Thoracic aorta (tissue), 2 donors: ENCODE measurements at regions not wholly inside any gene's neighbourhood (a gene's known extent, or its start where the extent isn't known, plus 50 kb on each side); places are given as distances from the start of the nearest gene placed in this dataset.
"Not testable (repeated sequence)": the region's sequence is repeated elsewhere in the genome, so short reads cannot be mapped to it uniquely, and the experiment has no call there.

Experiments used
- ATAC-seq: fragments of 150-250 bp; one replicate; pipeline ENCODE4 v1.8.0; 2017; ENCODE audit warnings: low read depth; ENCODE audit not compliant: insufficient number of reproducible peaks, low FRiP score
- DNase-seq: peaks from one replicate; pipeline ENCODE4 v3.0.0-alpha.2; 2020; ENCODE audit warnings: low spot score
- H3K27ac ChIP-seq, 2 donors: fragments of 200-600 bp; sonication (generic); 1 replicate in 1 of 2; 2 replicates in 1 of 2; pipeline ENCODE4 v1.5.1; 2016; ENCODE audit warnings: mild to moderate bottlenecking in 2 of 2, moderate library complexity in 2 of 2
- H3K27me3 ChIP-seq: fragments of 200-600 bp; sonication (generic); replicated peaks from 2 replicates; pipeline ENCODE4 v1.6.0; 2016; ENCODE audit warnings: mild to moderate bottlenecking; ENCODE audit not compliant: insufficient read depth
- H3K36me3 ChIP-seq: fragments of 200-600 bp; sonication (generic); one replicate; pipeline ENCODE4 v1.5.1; 2016
- H3K4me1 ChIP-seq, 2 donors: fragments of 200-600 bp; sonication (generic); 1 replicate in 1 of 2; 2 replicates in 1 of 2; pipeline versions ENCODE4 v1.5.1 to v1.6.0; 2016; ENCODE audit warnings: low read depth in 2 of 2, mild to moderate bottlenecking in 1 of 2; ENCODE audit not compliant: control insufficient read depth in 1 of 2
- H3K4me3 ChIP-seq: fragments of 200-600 bp; sonication (generic); 2 replicates; pipeline ENCODE4 v1.5.1; 2016; ENCODE audit warnings: mild to moderate bottlenecking
- H3K9me3 ChIP-seq: fragments of 200-600 bp; sonication (generic); 2 replicates; pipeline ENCODE4 v1.5.1; 2016
- CTCF ChIP-seq: fragments of 200-600 bp; sonication (generic); IDR thresholded peaks from one replicate; pipeline ENCODE4 v1.5.1; 2019; ENCODE audit warnings: antibody characterized with exemption

- TF ChIP-seq CTCF, result no peak
- DNase-seq (no peak), ATAC-seq (peak; percentile 96)
- peaks cover 14 to 30% of the 10 kb centered on the region in 2 donors for H3K4me1 ChIP-seq
- H3K36me3 ChIP-seq, result no peaks in the 10 kb centered on the region
- H3K27me3 ChIP-seq, result no peaks in the 10 kb centered on the region
- peak overlapping the region; percentile 85 to 88 for H3K27ac ChIP-seq
- no peaks in the 10 kb centered on the region for H3K9me3 ChIP-seq
- H3K4me3 ChIP-seq, result peak overlapping the region; percentile 32
Observed at GRCh38 chr3:132135628-132136333, 101.0 kb upstream of the CPNE4 start.

- Histone ChIP-seq H3K36me3 (no peaks in the 10 kb centered on the region), H3K27ac (peak overlapping the region; percentile 85 to 88), H3K27me3 (no peaks in the 10 kb centered on the region), H3K9me3 (no peaks in the 10 kb centered on the region), H3K4me3 (peak overlapping the region; percentile 32), H3K4me1 (peaks cover 14 to 30% of the 10 kb centered on the region in 2 donors)
- no peak for TF ChIP-seq CTCF
- ATAC-seq (no peak), DNase-seq (no peak)
Observed at GRCh38 chr3:132136334-132136716, 101.5 kb upstream of the CPNE4 start.

- H3K27ac ChIP-seq, result peak overlapping the region; percentile 85 to 88
- not testable (repeated sequence) for ATAC-seq, H3K4me3 ChIP-seq, H3K9me3 ChIP-seq, H3K27me3 ChIP-seq, H3K36me3 ChIP-seq, DNase-seq
- peaks cover 14 to 30% of the 10 kb centered on the region in 2 donors for H3K4me1 ChIP-seq
Observed at GRCh38 chr3:132136902-132137301, 102.1 kb upstream of the CPNE4 start.

GRCh38 chr3:132145833-132146232 lies 111.0 kb upstream of the CPNE4 start:
- no peak for ATAC-seq
- H3K27ac ChIP-seq, result no peak overlapping the region
- H3K4me1 ChIP-seq, result no peaks in the 10 kb centered on the region
- no peaks in the 10 kb centered on the region for H3K27me3 ChIP-seq
- H3K36me3 ChIP-seq, result no peaks in the 10 kb centered on the region
- H3K9me3 ChIP-seq, result no peaks in the 10 kb centered on the region
- DNase-seq, result no peak
- H3K4me3 ChIP-seq, result no peak overlapping the region
- no peak for TF ChIP-seq CTCF

- ATAC-seq, result no peak
- no peaks in the 10 kb centered on the region for H3K27me3 ChIP-seq
- TF ChIP-seq CTCF, result no peak
Observed at GRCh38 chr3:132154619-132155018, 119.8 kb upstream of the CPNE4 start.

GRCh38 chr3:132159145-132159544 lies 124.3 kb upstream of the CPNE4 start:
- H3K27me3 ChIP-seq, result no peaks in the 10 kb centered on the region
- no peaks in the 10 kb centered on the region for H3K4me1 ChIP-seq
- H3K4me3 ChIP-seq, result no peak overlapping the region
- TF ChIP-seq CTCF, result no peak
- no peaks in the 10 kb centered on the region for H3K36me3 ChIP-seq
- H3K9me3 ChIP-seq, result no peaks in the 10 kb centered on the region
- H3K27ac ChIP-seq, result no peak overlapping the region
- DNase-seq (no peak), ATAC-seq (no peak)

More at GRCh38 chr3:132154619-132155018, 119.8 kb upstream of the CPNE4 start:
- Histone ChIP-seq H3K4me3 (no peak overlapping the region), H3K9me3 (no peaks in the 10 kb centered on the region), H3K4me1 (no peaks in the 10 kb centered on the region), H3K36me3 (no peaks in the 10 kb centered on the region), H3K27ac (no peak overlapping the region)
- no peak for DNase-seq
